GM12872 (cell line): ENCODE measurements at regions not wholly inside any gene's neighbourhood (a gene's known extent, or its start where the extent isn't known, plus 50 kb on each side); places are given as distances from the start of the nearest gene placed in this dataset.

Experiments used
- TF ChIP-seq, protein P1 (sequence below): IDR thresholded peaks from 3 replicates; pipeline ENCODE4 v1.5.1; 2011; ENCODE audit warnings: low read depth, mild to moderate bottlenecking, low read length, moderate library complexity; ENCODE audit not compliant: insufficient read depth

GRCh38 chr2:172225786-172226185, 123.1 kb upstream of the DLX2 start:
- TF ChIP-seq, protein P1, sequence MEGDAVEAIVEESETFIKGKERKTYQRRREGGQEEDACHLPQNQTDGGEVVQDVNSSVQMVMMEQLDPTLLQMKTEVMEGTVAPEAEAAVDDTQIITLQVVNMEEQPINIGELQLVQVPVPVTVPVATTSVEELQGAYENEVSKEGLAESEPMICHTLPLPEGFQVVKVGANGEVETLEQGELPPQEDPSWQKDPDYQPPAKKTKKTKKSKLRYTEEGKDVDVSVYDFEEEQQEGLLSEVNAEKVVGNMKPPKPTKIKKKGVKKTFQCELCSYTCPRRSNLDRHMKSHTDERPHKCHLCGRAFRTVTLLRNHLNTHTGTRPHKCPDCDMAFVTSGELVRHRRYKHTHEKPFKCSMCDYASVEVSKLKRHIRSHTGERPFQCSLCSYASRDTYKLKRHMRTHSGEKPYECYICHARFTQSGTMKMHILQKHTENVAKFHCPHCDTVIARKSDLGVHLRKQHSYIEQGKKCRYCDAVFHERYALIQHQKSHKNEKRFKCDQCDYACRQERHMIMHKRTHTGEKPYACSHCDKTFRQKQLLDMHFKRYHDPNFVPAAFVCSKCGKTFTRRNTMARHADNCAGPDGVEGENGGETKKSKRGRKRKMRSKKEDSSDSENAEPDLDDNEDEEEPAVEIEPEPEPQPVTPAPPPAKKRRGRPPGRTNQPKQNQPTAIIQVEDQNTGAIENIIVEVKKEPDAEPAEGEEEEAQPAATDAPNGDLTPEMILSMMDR: no peak

- TF ChIP-seq, protein P1: no peak
Measured at GRCh38 chr2:172226244-172227061, 123.8 kb upstream of the DLX2 start.

GRCh38 chr2:172227719-172228118, 125.0 kb upstream of the DLX2 start:
- TF ChIP-seq, protein P1: no peak

- TF ChIP-seq, protein P1: no peak
Measured at GRCh38 chr2:172228177-172228808, 125.6 kb upstream of the DLX2 start.

DNA sequence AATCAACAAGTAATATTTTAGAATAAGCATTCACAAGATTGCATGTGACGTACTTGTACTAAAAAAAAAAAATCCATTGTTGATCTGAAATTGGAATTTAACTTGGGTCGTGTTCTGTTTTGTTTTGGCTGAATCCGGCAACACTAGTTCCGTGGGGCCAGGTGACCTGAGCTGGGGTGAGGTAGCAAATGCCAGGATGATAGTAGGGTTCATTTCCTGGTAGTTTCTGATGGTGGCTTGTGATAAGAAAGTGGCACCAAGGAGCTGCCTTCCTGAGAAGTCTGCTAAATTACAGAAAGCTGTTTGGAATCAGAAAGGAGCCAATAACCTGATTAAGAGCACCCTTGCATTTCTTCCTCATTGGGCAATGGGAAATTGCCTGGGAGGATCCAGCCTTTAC, 126.4 kb upstream of the DLX2 start:
- TF ChIP-seq, protein P1: no peak

GRCh38 chr2:172230332-172230888, 127.7 kb upstream of the DLX2 start:
- TF ChIP-seq, protein P1: no peak

- TF ChIP-seq, protein P1: no peak
Measured at GRCh38 chr2:172230889-172231401, 128.2 kb upstream of the DLX2 start.
